OCI-LY3 (cell line): ENCODE measurements at regions not wholly inside any gene's neighbourhood (a gene's known extent, or its start where the extent isn't known, plus 50 kb on each side); places are given as distances from the start of the nearest gene placed in this dataset.

ENCODE experiments used
- H2AFZ ChIP-seq: fragments of 200-600, 300-600 bp; shearing (Covaris generic); 2 replicates; pipeline ENCODE4 v1.6.0; 2014; ENCODE audit warnings: antibody characterized with exemption, low read depth, low read length
- H3K27ac ChIP-seq: fragments of 200-600, 300-600 bp; sonication (generic); 2 replicates; pipeline ENCODE4 v1.5.1; 2014; ENCODE audit warnings: mild to moderate bottlenecking, low read length, moderate library complexity, mixed read lengths
- H3K27me3 ChIP-seq: fragments of 200-600, 300-600 bp; sonication (generic); 2 replicates; pipeline ENCODE4 v1.6.1; 2014; ENCODE audit warnings: low read depth, low read length, mixed read lengths
- H3K36me3 ChIP-seq: fragments of 200-600, 300-600 bp; sonication (generic); replicated peaks from 2 replicates; pipeline ENCODE3; 2014; ENCODE audit warnings: low read depth, low read length, mixed read lengths
- H3K4me1 ChIP-seq: fragments of 300-600, 200-600 bp; sonication (generic); 2 replicates; pipeline ENCODE4 v1.6.1; 2014; ENCODE audit warnings: low read length, mixed read lengths
- H3K4me2 ChIP-seq: fragments of 200-600, 300-600 bp; sonication (generic); 2 replicates; pipeline ENCODE4 v1.6.1; 2014; ENCODE audit warnings: low read length, mixed read lengths
- H3K4me3 ChIP-seq: fragments of 300-600, 200-600 bp; sonication (generic); 2 replicates; pipeline ENCODE4 v1.5.1; 2014; ENCODE audit warnings: antibody characterized with exemption, mild to moderate bottlenecking, low read length, moderate library complexity
- H3K79me2 ChIP-seq: fragments of 300-600, 200-600 bp; shearing (Covaris generic); 2 replicates; pipeline ENCODE4 v1.6.1; 2014; ENCODE audit warnings: mild to moderate bottlenecking, low read length, mixed read lengths
- H3K9ac ChIP-seq: fragments of 300-600, 200-600 bp; shearing (Covaris generic); 2 replicates; pipeline ENCODE4 v1.6.0; 2014; ENCODE audit warnings: mild to moderate bottlenecking, low read length, moderate library complexity
- H3K9me3 ChIP-seq: fragments of 200-600, 300-600 bp; shearing (Covaris generic); 2 replicates; pipeline ENCODE4 v1.6.1; 2014; ENCODE audit warnings: low read length, mixed read lengths; ENCODE audit not compliant: insufficient read depth
- H4K20me1 ChIP-seq: fragments of 200-600, 300-600 bp; sonication (generic); 2 replicates; pipeline ENCODE4 v1.6.1; 2016; ENCODE audit warnings: low read length, mixed read lengths; ENCODE audit not compliant: insufficient read depth
- CTCF ChIP-seq: fragments of 200-600, 300-600 bp; sonication (generic); IDR thresholded peaks from 2 replicates; pipeline ENCODE4 v1.5.1; 2014; ENCODE audit warnings: antibody characterized with exemption, low read length, low read depth
- EZH2phosphoT487 ChIP-seq: fragments of 200-600 bp; shearing (Covaris generic); IDR thresholded peaks from 2 replicates; pipeline ENCODE4 v1.6.1; 2018; ENCODE audit warnings: antibody characterized with exemption, mixed run types, low read depth

- TF ChIP-seq CTCF, result no peak
- TF ChIP-seq EZH2phosphoT487, result no peak
- 0 out of 2 replicates have a peak, but pooled peaks cover 3% of the 10 kb centered on the region for H3K4me1 ChIP-seq
Measured at GRCh38 chr5:4634342-4634741, 505.8 kb upstream of the ADAMTS16 start.

GRCh38 chr5:4636378-4636777 lies 503.8 kb upstream of the ADAMTS16 start:
- no peak for TF ChIP-seq CTCF
- TF ChIP-seq EZH2phosphoT487, result no peak

More at GRCh38 chr5:4634342-4634741, 505.8 kb upstream of the ADAMTS16 start:
- Histone ChIP-seq H3K9me3 (no peaks in the 10 kb centered on the region), H3K4me2 (no peak overlapping the region), H3K27ac (no peak overlapping the region), H3K4me3 (no peak overlapping the region), H2AFZ (no peak overlapping the region), H4K20me1 (no peaks in the 10 kb centered on the region), H3K27me3 (no peaks in the 10 kb centered on the region), H3K79me2 (no peaks in the 10 kb centered on the region), H3K9ac (no peak overlapping the region), H3K36me3 (no peaks in the 10 kb centered on the region)

GRCh38 chr5:4639946-4640345 lies 500.2 kb upstream of the ADAMTS16 start:
- no peak overlapping the region for H3K4me3 ChIP-seq
- TF ChIP-seq EZH2phosphoT487 (no peak), CTCF (no peak)
- H2AFZ ChIP-seq, result no peak overlapping the region
- no peaks in the 10 kb centered on the region for H3K27me3 ChIP-seq
- no peaks in the 10 kb centered on the region for H3K79me2 ChIP-seq
- H3K4me2 ChIP-seq, result no peak overlapping the region
- no peaks in the 10 kb centered on the region for H4K20me1 ChIP-seq
- 0 out of 2 replicates have a peak, but pooled peaks cover 3% of the 10 kb centered on the region for H3K4me1 ChIP-seq
- no peaks in the 10 kb centered on the region for H3K36me3 ChIP-seq
- H3K9me3 ChIP-seq, result no peaks in the 10 kb centered on the region
- no peak overlapping the region for H3K27ac ChIP-seq
- H3K9ac ChIP-seq, result no peak overlapping the region

More at GRCh38 chr5:4636378-4636777, 503.8 kb upstream of the ADAMTS16 start:
- Histone ChIP-seq H3K4me3 (no peak overlapping the region), H4K20me1 (no peaks in the 10 kb centered on the region), H3K4me1 (0 out of 2 replicates have a peak, but pooled peaks cover 3% of the 10 kb centered on the region), H3K27ac (no peak overlapping the region), H3K79me2 (no peaks in the 10 kb centered on the region), H3K4me2 (no peak overlapping the region), H3K9ac (no peak overlapping the region), H3K36me3 (no peaks in the 10 kb centered on the region), H3K27me3 (no peaks in the 10 kb centered on the region), H3K9me3 (no peaks in the 10 kb centered on the region), H2AFZ (no peak overlapping the region)

GRCh38 chr5:4640795-4641194 lies 499.3 kb upstream of the ADAMTS16 start:
- Histone ChIP-seq H3K79me2 (no peaks in the 10 kb centered on the region), H3K27ac (no peak overlapping the region), H3K36me3 (no peaks in the 10 kb centered on the region), H3K9ac (no peak overlapping the region), H3K4me2 (no peak overlapping the region), H3K4me1 (0 out of 2 replicates have a peak, but pooled peaks cover 3% of the 10 kb centered on the region), H3K27me3 (no peaks in the 10 kb centered on the region), H3K9me3 (no peaks in the 10 kb centered on the region), H4K20me1 (no peaks in the 10 kb centered on the region), H3K4me3 (no peak overlapping the region), H2AFZ (no peak overlapping the region)
- no peak for TF ChIP-seq CTCF
- TF ChIP-seq EZH2phosphoT487, result no peak
